Fibroblast of lung (primary cell): ENCODE measurements at regions not wholly inside any gene's neighbourhood (a gene's known extent, or its start where the extent isn't known, plus 50 kb on each side); places are given as distances from the start of the nearest gene placed in this dataset.

Experiments used
- DNase-seq, 2 donors: peaks; one replicate each; pipeline versions ENCODE4 v3.0.0 to v3.0.0-alpha.2; 2010; ENCODE audit warnings: low read depth in 2 of 2
- H2AFZ ChIP-seq: 2 replicates; pipeline ENCODE4 v1.5.1; 2012; ENCODE audit warnings: low read length, control low read depth, inconsistent platforms
- H3K27ac ChIP-seq: 2 replicates; pipeline ENCODE4 v1.5.1; 2011; ENCODE audit warnings: low read length, control low read depth; ENCODE audit not compliant: insufficient read depth
- H3K27me3 ChIP-seq: 2 replicates; pipeline ENCODE4 v1.5.1; 2011; ENCODE audit warnings: mild to moderate bottlenecking, low read length; ENCODE audit not compliant: control insufficient read depth, insufficient read depth
- H3K36me3 ChIP-seq: 2 replicates; pipeline ENCODE4 v1.5.1; 2011; ENCODE audit warnings: low read length; ENCODE audit not compliant: control insufficient read depth, insufficient read depth
- H3K4me1 ChIP-seq: 2 replicates; pipeline ENCODE4 v1.5.1; 2011; ENCODE audit warnings: low read length; ENCODE audit not compliant: control insufficient read depth, insufficient read depth; ENCODE audit errors: extremely low read depth
- H3K4me2 ChIP-seq: 2 replicates; pipeline ENCODE4 v1.5.1; 2011; ENCODE audit warnings: low read length, control low read depth; ENCODE audit not compliant: insufficient read depth; ENCODE audit errors: extremely low read depth
- H3K4me3 ChIP-seq, 4 experiments: fragments of 200-600 bp in 1 of 4; sonication (generic) in 1 of 4; replicated peaks in 1 of 4; 2 replicates each; pipeline ENCODE4 v1.5.1; 2011 to 2016; ENCODE audit warnings: low read length in 4 of 4, low read depth in 3 of 4, mild to moderate bottlenecking in 3 of 4, control low read depth in 2 of 4, inconsistent platforms in 1 of 4, mixed read lengths in 1 of 4; ENCODE audit not compliant: insufficient read depth in 1 of 4; ENCODE audit errors: control extremely low read depth in 1 of 4
- H3K79me2 ChIP-seq: 2 replicates; pipeline ENCODE4 v1.5.1; 2012; ENCODE audit warnings: mild to moderate bottlenecking, low read length, inconsistent platforms; ENCODE audit not compliant: control insufficient read depth, insufficient read depth
- H3K9ac ChIP-seq: 2 replicates; pipeline ENCODE4 v1.5.1; 2011; ENCODE audit warnings: mild to moderate bottlenecking, low read length, control low read depth; ENCODE audit not compliant: insufficient read depth
- H3K9me3 ChIP-seq: 2 replicates; pipeline ENCODE4 v1.5.1; 2012; ENCODE audit warnings: low read depth, low read length; ENCODE audit not compliant: control insufficient read depth, insufficient read depth
- H4K20me1 ChIP-seq: 2 replicates; pipeline ENCODE4 v1.5.1; 2011; ENCODE audit warnings: low read length; ENCODE audit not compliant: control insufficient read depth, insufficient read depth; ENCODE audit errors: extremely low read depth
- CTCF ChIP-seq, 2 donors: IDR thresholded peaks in 1 of 2; conservative IDR thresholded peaks in 1 of 2; 1 replicate in 1 of 2; 2 replicates in 1 of 2; pipeline ENCODE4 v1.5.1; 2011 to 2012; ENCODE audit warnings: low read length in 2 of 2, control low read depth in 1 of 2, inconsistent platforms in 1 of 2, low read depth in 1 of 2, mild to moderate bottlenecking in 1 of 2
- EZH2 ChIP-seq: IDR thresholded peaks from 2 replicates; pipeline ENCODE4 v1.5.1; 2012; ENCODE audit warnings: low read length, control low read depth, mild to moderate bottlenecking; ENCODE audit errors: missing control alignments

GRCh38 chr16:51971184-51971583 lies 575.8 kb downstream of the TOX3 start:
- Histone ChIP-seq H3K79me2 (no peaks in the 10 kb centered on the region), H3K4me2 (no peak overlapping the region), H2AFZ (no peak overlapping the region), H3K4me1 (no peaks in the 10 kb centered on the region), H4K20me1 (no peaks in the 10 kb centered on the region), H3K36me3 (no peaks in the 10 kb centered on the region), H3K27me3 (no peaks in the 10 kb centered on the region), H3K27ac (no peak overlapping the region), H3K9ac (no peak overlapping the region), H3K9me3 (no peaks in the 10 kb centered on the region), H3K4me3 (no peak overlapping the region)
- TF ChIP-seq EZH2 (no peak), CTCF (conservative IDR thresholded peaks at IDR 0.05 in 1 of 2, IDR thresholded peaks at IDR 0.05 in 1 of 2; ENCODE audit: low read depth in 1 of 2, low read length in 2 of 2) (peak; percentile 44 to 56)
- peak in 1 of 2 donors; percentile 54 for DNase-seq

- Histone ChIP-seq H3K4me3 (no peak overlapping the region), H4K20me1 (no peaks in the 10 kb centered on the region), H3K27ac (no peak overlapping the region), H3K36me3 (no peaks in the 10 kb centered on the region), H3K79me2 (no peaks in the 10 kb centered on the region), H2AFZ (no peak overlapping the region), H3K9me3 (no peaks in the 10 kb centered on the region), H3K27me3 (no peaks in the 10 kb centered on the region), H3K4me1 (no peaks in the 10 kb centered on the region), H3K9ac (no peak overlapping the region), H3K4me2 (no peak overlapping the region)
- peak in 1 of 2 donors; percentile 53 for DNase-seq
- no peak for TF ChIP-seq EZH2
- TF ChIP-seq CTCF (conservative IDR thresholded peaks at IDR 0.05 in 1 of 2, IDR thresholded peaks at IDR 0.05 in 1 of 2; ENCODE audit: low read depth in 1 of 2, low read length in 2 of 2) = no peak
These were observed 578.2 kb downstream of the TOX3 start for GRCh38 chr16:51968749-51969148.

GRCh38 chr16:51967646-51968045 lies 579.3 kb downstream of the TOX3 start:
- Histone ChIP-seq H3K36me3 (no peaks in the 10 kb centered on the region), H3K27ac (no peak overlapping the region), H3K4me2 (no peak overlapping the region), H3K4me1 (no peaks in the 10 kb centered on the region), H3K4me3 (no peak overlapping the region), H2AFZ (no peak overlapping the region), H3K79me2 (no peaks in the 10 kb centered on the region), H3K27me3 (no peaks in the 10 kb centered on the region), H4K20me1 (no peaks in the 10 kb centered on the region), H3K9ac (no peak overlapping the region), H3K9me3 (no peaks in the 10 kb centered on the region)
- TF ChIP-seq EZH2 (no peak), CTCF (conservative IDR thresholded peaks at IDR 0.05 in 1 of 2, IDR thresholded peaks at IDR 0.05 in 1 of 2; ENCODE audit: low read depth in 1 of 2, low read length in 2 of 2) (no peak)
- no peak for DNase-seq
